HG03432 (cell line): ENCODE measurements at regions not wholly inside any gene's neighbourhood (a gene's known extent, or its start where the extent isn't known, plus 50 kb on each side); places are given as distances from the start of the nearest gene placed in this dataset.
A peak's percentile ranks its signal among the peaks of the same experiment; 100 is the strongest.

Experiments used
- ATAC-seq: cut with Tn5 transposase; IDR thresholded peaks from one replicate; pipeline ENCODE4 v1.9.1; 2021; ENCODE audit warnings: mild to moderate bottlenecking, moderate library complexity; ENCODE audit not compliant: unreplicated experiment

- no peak for ATAC-seq
Observed at GRCh38 chr14:101064121-101064661, 160.7 kb upstream of the RTL1 start.

GRCh38 chr14:101064718-101065117, 161.2 kb upstream of the RTL1 start:
- ATAC-seq: no peak

GRCh38 chr14:101065246-101065645, 161.7 kb upstream of the RTL1 start:
- ATAC-seq: no peak

- ATAC-seq: no peak
Observed at GRCh38 chr14:101065696-101066694, 162.5 kb upstream of the RTL1 start.

GRCh38 chr14:101066826-101067510, 163.4 kb upstream of the RTL1 start:
- no peak for ATAC-seq

- ATAC-seq: no peak
Observed at GRCh38 chr14:101068313-101069227, 165.0 kb upstream of the RTL1 start.

- ATAC-seq: no peak
Observed at GRCh38 chr14:101069228-101069549, 165.7 kb upstream of the RTL1 start.

GRCh38 chr14:101069666-101070362, 166.3 kb upstream of the RTL1 start:
- ATAC-seq: no peak

- no peak for ATAC-seq
Observed at GRCh38 chr14:101070540-101071492, 167.3 kb upstream of the RTL1 start.

GRCh38 chr14:101071493-101071906, 168.0 kb upstream of the RTL1 start:
- no peak for ATAC-seq

GRCh38 chr14:101072070-101072469, 168.5 kb upstream of the RTL1 start:
- no peak for ATAC-seq

GRCh38 chr14:101072531-101072930, 169.0 kb upstream of the RTL1 start:
- no peak for ATAC-seq

- peak; percentile 91 for ATAC-seq
Observed at GRCh38 chr14:101072945-101073597, 169.5 kb upstream of the RTL1 start.

GRCh38 chr14:101073598-101073965, 170.1 kb upstream of the RTL1 start:
- no peak for ATAC-seq

GRCh38 chr14:101074196-101075024, 170.9 kb upstream of the RTL1 start:
- ATAC-seq: no peak

- peak; percentile 69 for ATAC-seq
Observed at GRCh38 chr14:101075025-101075800, 171.7 kb upstream of the RTL1 start.
